B cell (primary cell): ENCODE measurements at regions not wholly inside any gene's neighbourhood (a gene's known extent, or its start where the extent isn't known, plus 50 kb on each side); places are given as distances from the start of the nearest gene placed in this dataset.

ENCODE experiments used
- CTCF ChIP-seq: fragments of 200-600 bp; IDR thresholded peaks from one replicate; pipeline ENCODE4 v1.8.0; 2022; ENCODE audit warnings: antibody characterized with exemption, mild to moderate bottlenecking
- EZH2 ChIP-seq: IDR thresholded peaks from 2 replicates; pipeline ENCODE4 v1.6.1; 2012; ENCODE audit warnings: borderline replicate concordance, low read depth, mild to moderate bottlenecking, moderate library complexity, low read length; ENCODE audit not compliant: insufficient read depth, poor library complexity, severe bottlenecking

- TF ChIP-seq CTCF (no peak), EZH2 (no peak)
Observed at GRCh38 chr14:101301011-101301410, 260.3 kb upstream of the DIO3 start.
